GM12872 (cell line): ENCODE measurements at regions not wholly inside any gene's neighbourhood (a gene's known extent, or its start where the extent isn't known, plus 50 kb on each side); places are given as distances from the start of the nearest gene placed in this dataset.

Experiments
- TF ChIP-seq, protein P1 (sequence below): IDR thresholded peaks from 3 replicates; pipeline ENCODE4 v1.5.1; 2011; ENCODE audit warnings: low read depth, mild to moderate bottlenecking, low read length, moderate library complexity; ENCODE audit not compliant: insufficient read depth

GRCh38 chr1:19591482-19592091, 52.5 kb upstream of the NBL1 start:
- TF ChIP-seq, protein P1, sequence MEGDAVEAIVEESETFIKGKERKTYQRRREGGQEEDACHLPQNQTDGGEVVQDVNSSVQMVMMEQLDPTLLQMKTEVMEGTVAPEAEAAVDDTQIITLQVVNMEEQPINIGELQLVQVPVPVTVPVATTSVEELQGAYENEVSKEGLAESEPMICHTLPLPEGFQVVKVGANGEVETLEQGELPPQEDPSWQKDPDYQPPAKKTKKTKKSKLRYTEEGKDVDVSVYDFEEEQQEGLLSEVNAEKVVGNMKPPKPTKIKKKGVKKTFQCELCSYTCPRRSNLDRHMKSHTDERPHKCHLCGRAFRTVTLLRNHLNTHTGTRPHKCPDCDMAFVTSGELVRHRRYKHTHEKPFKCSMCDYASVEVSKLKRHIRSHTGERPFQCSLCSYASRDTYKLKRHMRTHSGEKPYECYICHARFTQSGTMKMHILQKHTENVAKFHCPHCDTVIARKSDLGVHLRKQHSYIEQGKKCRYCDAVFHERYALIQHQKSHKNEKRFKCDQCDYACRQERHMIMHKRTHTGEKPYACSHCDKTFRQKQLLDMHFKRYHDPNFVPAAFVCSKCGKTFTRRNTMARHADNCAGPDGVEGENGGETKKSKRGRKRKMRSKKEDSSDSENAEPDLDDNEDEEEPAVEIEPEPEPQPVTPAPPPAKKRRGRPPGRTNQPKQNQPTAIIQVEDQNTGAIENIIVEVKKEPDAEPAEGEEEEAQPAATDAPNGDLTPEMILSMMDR = no peak

DNA sequence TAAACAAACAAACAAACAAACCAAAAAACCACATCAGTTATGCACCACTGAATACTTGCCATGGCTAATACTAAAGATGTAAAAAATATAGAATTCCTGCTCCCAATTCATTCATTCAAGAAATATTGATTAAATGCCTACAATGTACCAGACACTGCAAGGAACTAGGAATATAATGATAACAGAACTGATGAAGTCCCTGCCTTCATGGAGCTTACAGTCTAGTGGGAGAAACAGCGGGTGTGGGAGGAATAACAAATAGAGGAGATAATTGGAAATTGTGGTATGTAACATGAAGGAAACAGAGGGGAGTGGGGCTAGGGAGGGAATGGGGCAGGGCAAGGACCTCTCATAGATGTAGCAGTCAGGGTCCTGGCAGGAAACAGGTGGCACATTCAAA, 58.6 kb upstream of the NBL1 start:
- TF ChIP-seq, protein P1 = no peak

DNA sequence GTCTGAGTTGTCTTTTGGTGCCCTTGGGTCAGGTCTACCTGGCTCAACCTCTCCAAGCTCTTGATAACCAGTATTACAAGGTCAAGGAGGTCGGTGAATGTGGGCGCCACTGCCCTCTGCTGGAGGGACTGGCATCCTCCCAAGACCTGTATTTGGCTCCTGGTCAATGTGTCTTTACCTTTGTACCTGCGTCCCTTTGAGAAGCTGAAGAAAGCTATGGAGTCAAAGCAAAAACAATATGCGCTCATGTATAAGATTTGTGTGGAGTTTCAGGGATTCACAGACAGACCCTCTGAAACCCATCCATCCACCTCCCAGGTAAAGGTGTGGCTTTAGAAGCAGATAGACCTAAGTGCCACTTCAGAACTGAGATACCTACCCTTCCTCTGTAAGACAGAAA, 61.8 kb upstream of the NBL1 start:
- TF ChIP-seq, protein P1 = peak; percentile 93

GRCh38 chr1:19581381-19581780, 62.7 kb upstream of the NBL1 start:
- TF ChIP-seq, protein P1 = no peak

- TF ChIP-seq, protein P1 = no peak
These were observed 66.5 kb upstream of the NBL1 start for GRCh38 chr1:19577561-19577960.

DNA sequence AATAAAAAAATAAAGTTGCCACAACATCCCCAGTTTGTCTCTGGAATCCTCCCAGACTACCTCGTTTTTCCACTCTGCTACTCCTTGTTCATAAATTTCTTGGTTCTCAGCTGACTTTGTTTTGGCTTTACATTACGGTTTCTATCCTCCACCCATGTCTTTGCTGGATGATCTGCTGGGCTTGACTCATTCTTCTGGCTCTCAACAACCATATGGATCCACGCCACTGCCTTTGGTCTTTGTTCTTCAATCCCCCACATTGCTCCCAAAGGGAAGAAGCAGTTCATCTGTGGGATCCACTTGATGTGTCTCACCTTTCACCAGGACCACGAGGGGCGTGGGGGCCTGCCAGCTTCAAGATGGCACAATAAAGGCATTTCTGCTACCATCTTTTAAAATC, 67.1 kb upstream of the NBL1 start:
- TF ChIP-seq, protein P1 = no peak

DNA sequence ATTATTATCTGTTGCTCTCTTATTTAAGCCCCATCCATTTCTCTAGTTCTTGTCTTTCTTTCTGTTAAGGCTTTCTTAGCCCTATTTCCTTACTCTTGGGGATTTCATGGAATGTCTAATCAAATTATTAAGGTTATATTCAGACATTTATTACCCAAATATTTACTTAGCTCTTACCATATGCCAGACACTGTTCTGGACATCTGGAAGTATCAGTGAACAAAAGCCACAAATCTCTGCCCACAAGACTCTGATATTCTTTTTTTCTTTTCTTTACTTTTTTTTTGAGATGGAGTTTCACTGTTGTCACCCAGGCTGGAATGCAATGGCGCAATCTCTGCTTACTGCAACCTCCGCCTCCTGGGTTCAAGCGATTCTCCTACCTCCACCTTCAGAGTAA, 74.3 kb upstream of the NBL1 start:
- TF ChIP-seq, protein P1 = no peak

DNA sequence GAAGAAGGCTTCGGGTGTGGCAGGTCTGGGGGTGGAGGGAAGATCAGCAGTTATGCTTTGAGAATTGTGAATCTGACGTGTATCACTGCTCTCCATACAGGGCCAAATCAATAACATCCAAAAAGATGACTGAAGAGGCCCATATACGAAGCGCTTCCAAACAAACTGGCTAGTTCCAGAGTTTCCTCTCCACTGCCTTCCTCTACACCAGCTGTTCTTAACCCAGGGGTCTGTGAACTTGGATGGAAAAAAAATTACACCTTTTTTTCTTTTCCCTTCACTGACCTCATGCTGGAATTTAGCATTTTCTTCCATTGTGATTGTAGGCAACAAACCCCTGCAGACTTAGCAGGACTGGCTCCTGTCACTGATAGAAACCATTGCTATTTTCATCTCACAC, 77.1 kb upstream of the NBL1 start:
- TF ChIP-seq, protein P1 = no peak
